Gastroesophageal sphincter (tissue), 4 donors: ENCODE measurements at regions not wholly inside any gene's neighbourhood (a gene's known extent, or its start where the extent isn't known, plus 50 kb on each side); places are given as distances from the start of the nearest gene placed in this dataset.
"Not testable (repeated sequence)": the region's sequence is repeated elsewhere in the genome, so short reads cannot be mapped to it uniquely, and the experiment has no call there.

Experiments
- ATAC-seq: fragments of 150-250 bp; one replicate; pipeline ENCODE4 v1.9.1; 2016; ENCODE audit warnings: mild to moderate bottlenecking, moderate library complexity
- H3K27ac ChIP-seq, 4 donors: fragments of 200-600 bp; sonication (generic) in 3 of 4; 1 replicate in 3 of 4; 2 replicates in 1 of 4; pipeline ENCODE4 v1.5.1; 2016 to 2019
- H3K27me3 ChIP-seq: fragments of 200-600 bp; sonication (generic); one replicate; pipeline ENCODE4 v1.5.1; 2019
- H3K36me3 ChIP-seq, 2 donors: fragments of 200-600 bp; sonication (generic); one replicate each; pipeline ENCODE4 v1.5.1; 2019; ENCODE audit warnings: control low read depth in 1 of 2
- H3K4me1 ChIP-seq, 3 donors: fragments of 200-600 bp; sonication (generic); 1 replicate in 2 of 3; 2 replicates in 1 of 3; pipeline ENCODE4 v1.5.1; 2016 to 2019; ENCODE audit warnings: control low read depth in 2 of 3
- H3K4me3 ChIP-seq, 2 donors: fragments of 200-600 bp; sonication (generic); one replicate each; pipeline ENCODE4 v1.5.1; 2019; ENCODE audit warnings: mild to moderate bottlenecking in 1 of 2, moderate library complexity in 1 of 2
- H3K9me3 ChIP-seq, 3 donors: fragments of 200-600 bp; sonication (generic); one replicate each; pipeline ENCODE4 v1.5.1; 2017 to 2019; ENCODE audit warnings: control low read depth in 2 of 3
- EP300 ChIP-seq: sonication (generic); formaldehyde crosslinking; IDR thresholded peaks from one replicate; pipeline ENCODE4 v1.6.1; 2017; ENCODE audit warnings: antibody characterized with exemption, mild to moderate bottlenecking
- POLR2A ChIP-seq, 2 donors: fragments of 450-650 bp; IDR thresholded peaks; one replicate each; pipeline ENCODE4 v1.6.1; 2017; ENCODE audit warnings: antibody characterized with exemption in 2 of 2, mild to moderate bottlenecking in 2 of 2, moderate library complexity in 1 of 2
- POLR2AphosphoS5 ChIP-seq: sonication (generic); formaldehyde crosslinking; IDR thresholded peaks from one replicate; pipeline ENCODE4 v1.6.1; 2017; ENCODE audit warnings: antibody characterized with exemption
- WGBS, 2 donors: methylation state at CpG; one replicate each; pipeline ENCODE4 v1.1.5; 2018; ENCODE audit warnings: low coverage in 1 of 2; 5-methylcytosine and 5-hydroxymethylcytosine counted together
- TF ChIP-seq, protein P1 (sequence below), 4 experiments: fragments of 200-600 bp in 2 of 4; fragments of 450-650 bp in 2 of 4; sonication (generic) in 1 of 4; IDR thresholded peaks; one replicate each; pipeline ENCODE4 v1.5.1; 2017 to 2019; ENCODE audit warnings: antibody characterized with exemption in 4 of 4, mild to moderate bottlenecking in 2 of 4, moderate library complexity in 2 of 4

DNA sequence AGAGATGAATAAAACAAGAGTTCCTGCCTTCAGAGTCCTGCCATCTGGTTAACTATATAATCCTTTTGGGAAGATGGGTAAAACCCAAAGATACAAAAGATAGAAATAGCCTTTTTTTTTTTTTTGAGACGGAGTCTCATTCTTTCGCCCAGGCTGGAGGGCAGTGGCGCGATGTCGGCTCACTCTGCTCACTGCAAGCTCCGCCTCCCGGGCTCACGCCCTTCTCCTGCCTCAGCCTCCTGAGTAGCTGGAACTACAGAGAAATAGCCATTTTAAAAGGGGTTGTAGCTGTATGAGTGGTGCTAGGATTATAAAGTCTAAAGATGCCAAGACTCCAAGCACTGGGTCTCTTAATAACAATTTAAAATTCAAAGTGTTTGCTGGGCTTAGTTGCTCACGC is 97.2 kb downstream of the KDR start:
- ATAC-seq, result no peak
- Histone ChIP-seq H3K4me3 (no peak overlapping the region), H3K36me3 (no peaks in the 10 kb centered on the region), H3K27ac (no peak overlapping the region), H3K27me3 (no peaks in the 10 kb centered on the region), H3K9me3 (no peaks in the 10 kb centered on the region), H3K4me1 (peaks cover 0 to 35% (median 0%) of the 10 kb centered on the region in 3 donors)
- 91 to 93% methylated on average over 5 to 8 of the region's 9 CpGs for WGBS, 2 donors
- no peak for TF ChIP-seq POLR2AphosphoS5
- TF ChIP-seq, protein P1, sequence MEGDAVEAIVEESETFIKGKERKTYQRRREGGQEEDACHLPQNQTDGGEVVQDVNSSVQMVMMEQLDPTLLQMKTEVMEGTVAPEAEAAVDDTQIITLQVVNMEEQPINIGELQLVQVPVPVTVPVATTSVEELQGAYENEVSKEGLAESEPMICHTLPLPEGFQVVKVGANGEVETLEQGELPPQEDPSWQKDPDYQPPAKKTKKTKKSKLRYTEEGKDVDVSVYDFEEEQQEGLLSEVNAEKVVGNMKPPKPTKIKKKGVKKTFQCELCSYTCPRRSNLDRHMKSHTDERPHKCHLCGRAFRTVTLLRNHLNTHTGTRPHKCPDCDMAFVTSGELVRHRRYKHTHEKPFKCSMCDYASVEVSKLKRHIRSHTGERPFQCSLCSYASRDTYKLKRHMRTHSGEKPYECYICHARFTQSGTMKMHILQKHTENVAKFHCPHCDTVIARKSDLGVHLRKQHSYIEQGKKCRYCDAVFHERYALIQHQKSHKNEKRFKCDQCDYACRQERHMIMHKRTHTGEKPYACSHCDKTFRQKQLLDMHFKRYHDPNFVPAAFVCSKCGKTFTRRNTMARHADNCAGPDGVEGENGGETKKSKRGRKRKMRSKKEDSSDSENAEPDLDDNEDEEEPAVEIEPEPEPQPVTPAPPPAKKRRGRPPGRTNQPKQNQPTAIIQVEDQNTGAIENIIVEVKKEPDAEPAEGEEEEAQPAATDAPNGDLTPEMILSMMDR (IDR thresholded peaks at IDR 0.05), result no peak

DNA sequence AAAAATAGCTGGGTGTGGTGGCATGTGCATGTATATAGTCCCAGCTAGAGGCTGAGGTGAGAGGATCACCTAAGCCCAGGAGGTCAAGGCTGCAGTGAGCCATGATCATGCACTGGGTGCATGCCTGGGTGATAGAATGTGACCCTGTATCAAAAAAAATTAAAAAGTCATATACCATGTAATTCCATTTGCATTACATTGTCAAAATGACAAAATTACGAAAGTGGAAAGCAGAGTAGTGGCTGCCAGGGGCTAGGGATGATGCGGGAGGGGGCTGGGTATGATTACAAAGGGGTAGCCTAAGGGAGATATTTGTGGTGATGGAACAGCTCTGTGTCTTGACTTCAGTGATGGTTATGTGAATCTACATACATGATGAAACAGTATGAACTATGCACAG is 97.8 kb downstream of the KDR start:
- no peaks in the 10 kb centered on the region for H3K9me3 ChIP-seq
- TF ChIP-seq, protein P1 (IDR thresholded peaks at IDR 0.05), result no peak
- TF ChIP-seq POLR2A (IDR thresholded peaks at IDR 0.05) (no peak), POLR2AphosphoS5 (no peak), EP300 (no peak)
- H3K4me3 ChIP-seq, result no peak overlapping the region
- WGBS, 2 donors, result 84 to 85% methylated on average over 2 of the region's 2 CpGs
- H3K27me3 ChIP-seq, result no peaks in the 10 kb centered on the region
- ATAC-seq, result no peak
- no peak overlapping the region for H3K27ac ChIP-seq
- no peaks in the 10 kb centered on the region for H3K36me3 ChIP-seq
- H3K4me1 ChIP-seq, result peaks cover 0 to 29% (median 0%) of the 10 kb centered on the region in 3 donors

DNA sequence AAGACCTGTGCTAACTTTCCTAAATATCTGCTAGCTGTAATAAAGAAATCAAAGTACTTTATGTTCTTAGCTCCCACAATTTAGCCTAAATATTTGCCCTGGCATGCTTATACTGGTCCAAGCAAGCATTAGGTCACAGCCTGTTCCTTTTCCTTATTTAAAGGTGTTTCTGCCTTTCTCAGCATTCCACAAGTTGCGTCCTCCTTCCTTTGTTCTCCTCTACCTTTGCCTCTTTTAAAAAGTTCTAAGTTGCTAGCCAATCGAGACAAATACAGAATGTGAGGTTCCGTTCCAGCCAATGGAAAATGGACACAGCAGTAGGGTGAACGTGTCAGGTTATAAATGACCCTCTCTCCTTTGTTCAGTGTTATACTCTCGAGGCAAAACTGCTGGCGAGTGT is 99.9 kb downstream of the KDR start:
- not testable (repeated sequence) for H3K9me3 ChIP-seq, H3K27me3 ChIP-seq, H3K36me3 ChIP-seq, H3K4me3 ChIP-seq, ATAC-seq
- peaks cover 0 to 10% (median 0%) of the 10 kb centered on the region in 3 donors for H3K4me1 ChIP-seq
- WGBS, 2 donors, result 53 to 71% methylated on average over 5 to 6 of the region's 6 CpGs
- H3K27ac ChIP-seq, result peak overlapping the region; percentile 25 to 73 (median 62)

DNA sequence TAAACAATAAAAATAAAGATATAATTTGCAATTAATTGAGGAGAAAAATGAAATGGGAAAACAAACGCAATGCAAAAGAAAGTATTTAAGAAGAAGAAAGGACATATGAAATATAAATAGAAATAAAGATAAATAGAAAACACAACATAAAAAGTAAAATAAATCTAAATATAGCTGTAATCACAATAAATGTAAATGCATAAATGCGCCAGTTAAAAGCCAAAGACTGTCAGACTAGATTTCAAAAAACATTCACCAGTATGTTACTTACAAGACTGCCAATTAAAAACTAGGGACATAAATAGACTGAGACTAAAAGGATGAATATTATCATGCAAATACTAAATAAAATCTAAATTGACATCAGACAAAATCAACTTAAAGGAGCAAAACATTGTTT is 102.4 kb downstream of the KDR start:
- Histone ChIP-seq H3K27me3 (no peaks in the 10 kb centered on the region), H3K9me3 (no peaks in the 10 kb centered on the region), H3K36me3 (no peaks in the 10 kb centered on the region), H3K27ac (no peak overlapping the region), H3K4me3 (no peak overlapping the region), H3K4me1 (peaks cover 0 to 8% (median 0%) of the 10 kb centered on the region in 3 donors)
- ATAC-seq, result no peak
- 100% methylated on average over 2 of the region's 2 CpGs for WGBS, 2 donors
- TF ChIP-seq POLR2A (IDR thresholded peaks at IDR 0.05) (no peak), POLR2AphosphoS5 (no peak), EP300 (no peak)
- TF ChIP-seq, protein P1 (IDR thresholded peaks at IDR 0.05), result no peak

DNA sequence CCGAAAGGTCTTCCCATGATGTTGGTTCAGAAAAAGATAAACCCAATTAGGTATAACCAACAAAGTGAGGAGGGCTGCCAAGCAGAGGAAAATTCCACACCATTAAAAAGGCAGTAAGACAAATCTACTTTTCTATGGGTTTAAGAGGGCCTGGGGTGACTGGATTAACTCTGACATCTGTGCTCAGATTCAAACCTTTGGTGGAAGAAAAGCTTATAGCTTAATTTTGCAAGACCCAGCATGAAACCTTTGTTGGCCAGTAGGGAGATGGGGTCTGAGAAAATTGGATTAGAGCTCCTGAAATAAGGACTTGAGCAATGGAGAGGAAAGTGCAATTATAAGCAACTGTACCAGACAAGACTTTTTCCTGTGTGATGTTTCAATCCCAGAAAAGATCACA is 104.2 kb downstream of the KDR start:
- no peak for TF ChIP-seq POLR2A (IDR thresholded peaks at IDR 0.05)
- TF ChIP-seq POLR2AphosphoS5, result no peak
- TF ChIP-seq EP300, result no peak
- TF ChIP-seq, protein P1 (IDR thresholded peaks at IDR 0.05), result no peak
- Histone ChIP-seq H3K9me3 (no peaks in the 10 kb centered on the region), H3K27ac (no peak overlapping the region), H3K4me1 (peaks cover 0 to 8% (median 0%) of the 10 kb centered on the region in 3 donors), H3K4me3 (no peak overlapping the region), H3K36me3 (no peaks in the 10 kb centered on the region), H3K27me3 (no peaks in the 10 kb centered on the region)
- ATAC-seq, result no peak
- 9% methylated on average over 1 of the region's 1 CpG; no CpG with 5 or more reads in 1 of the 2 donors for WGBS, 2 donors

DNA sequence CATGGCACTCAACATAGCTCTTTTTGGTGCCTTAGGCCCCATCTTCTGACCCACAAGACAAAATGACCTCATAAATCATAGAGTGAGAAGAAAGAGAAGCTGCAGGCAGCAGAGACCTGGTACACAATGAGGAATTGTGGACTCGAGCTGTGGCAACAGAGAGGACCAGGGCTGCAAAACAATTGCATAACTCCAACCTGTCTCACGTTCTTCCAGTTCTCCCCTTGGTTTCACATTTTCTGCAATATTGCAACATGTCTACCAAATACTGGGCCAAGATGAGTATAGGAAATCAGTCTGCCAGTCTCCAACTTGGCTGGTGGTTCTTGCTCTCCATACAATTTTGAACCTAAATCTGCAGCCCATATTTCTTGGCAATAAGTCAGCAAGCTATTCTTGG is 105.3 kb downstream of the KDR start:
- H3K9me3 ChIP-seq, result no peaks in the 10 kb centered on the region
- 78 to 88% methylated on average over 2 of the region's 2 CpGs for WGBS, 2 donors
- TF ChIP-seq, protein P1 (IDR thresholded peaks at IDR 0.05), result no peak
- no peak overlapping the region for H3K27ac ChIP-seq
- no peak for ATAC-seq
- no peaks in the 10 kb centered on the region for H3K36me3 ChIP-seq
- no peak overlapping the region for H3K4me3 ChIP-seq
- peaks cover 0 to 12% (median 0%) of the 10 kb centered on the region in 3 donors for H3K4me1 ChIP-seq
- H3K27me3 ChIP-seq, result no peaks in the 10 kb centered on the region
